CD14-positive monocyte (primary cell): ENCODE measurements at regions not wholly inside any gene's neighbourhood (a gene's known extent, or its start where the extent isn't known, plus 50 kb on each side); places are given as distances from the start of the nearest gene placed in this dataset.
A peak's percentile ranks its signal among the peaks of the same experiment; 100 is the strongest.

Source experiments
- DNase-seq, 3 donors: peaks; one replicate each; pipeline ENCODE4 v3.0.0-alpha.2; 2011 to 2022
- H2AFZ ChIP-seq: 2 replicates; pipeline ENCODE4 v1.6.0; 2012; ENCODE audit warnings: mild to moderate bottlenecking, low read depth, low read length, inconsistent platforms; ENCODE audit not compliant: insufficient read depth, poor library complexity, severe bottlenecking
- H3K27ac ChIP-seq, 2 donors: 1 replicate in 1 of 2; 2 replicates in 1 of 2; pipeline ENCODE4 v1.5.1; 2012 to 2013; ENCODE audit warnings: low read length in 2 of 2, control low read depth in 1 of 2, inconsistent platforms in 1 of 2, low read depth in 1 of 2, mild to moderate bottlenecking in 1 of 2
- H3K27me3 ChIP-seq, 2 donors: one replicate each; pipeline versions ENCODE4 v1.6.0 to v1.6.1; 2011 to 2013; ENCODE audit warnings: low read length in 2 of 2; ENCODE audit not compliant: control insufficient read depth in 2 of 2, insufficient read depth in 2 of 2
- H3K36me3 ChIP-seq, 2 donors: replicated peaks in 1 of 2; 1 replicate in 1 of 2; 2 replicates in 1 of 2; pipeline versions ENCODE4 v1.5.1 to v1.6.1; 2012 to 2013; ENCODE audit warnings: low read length in 2 of 2, control low read depth in 1 of 2, inconsistent platforms in 1 of 2, mild to moderate bottlenecking in 1 of 2; ENCODE audit not compliant: insufficient read depth in 2 of 2, control insufficient read depth in 1 of 2
- H3K4me1 ChIP-seq, 2 donors: 1 replicate in 1 of 2; 2 replicates in 1 of 2; pipeline versions ENCODE4 v1.5.1 to v1.6.1; 2012 to 2013; ENCODE audit warnings: low read length in 2 of 2, control low read depth in 1 of 2, inconsistent platforms in 1 of 2, mild to moderate bottlenecking in 1 of 2, moderate library complexity in 1 of 2; ENCODE audit not compliant: insufficient read depth in 2 of 2, control insufficient read depth in 1 of 2
- H3K4me2 ChIP-seq: replicated peaks from 2 replicates; pipeline ENCODE3; 2012; ENCODE audit warnings: low read length, moderate library complexity, mild to moderate bottlenecking; ENCODE audit not compliant: poor library complexity, severe bottlenecking; ENCODE audit errors: extremely low read depth
- H3K4me3 ChIP-seq, 3 experiments: fragments of 200-600 bp in 1 of 3; sonication (generic) in 1 of 3; replicated peaks in 1 of 3; 1 replicate in 2 of 3; 2 replicates in 1 of 3; pipeline ENCODE4 v1.5.1; 2011 to 2013; ENCODE audit warnings: low read length in 3 of 3, mild to moderate bottlenecking in 3 of 3, control low read depth in 2 of 3, low read depth in 2 of 3, inconsistent platforms in 1 of 3, moderate library complexity in 1 of 3
- H3K79me2 ChIP-seq: 2 replicates; pipeline ENCODE4 v1.6.0; 2012; ENCODE audit warnings: mild to moderate bottlenecking, control low read depth, inconsistent platforms, low read length, moderate library complexity; ENCODE audit not compliant: insufficient read depth
- H3K9ac ChIP-seq: 2 replicates; pipeline ENCODE4 v1.6.0; 2017; ENCODE audit warnings: low read length, mild to moderate bottlenecking; ENCODE audit not compliant: insufficient read depth, poor library complexity, severe bottlenecking
- H3K9me3 ChIP-seq, 2 donors: replicated peaks in 1 of 2; 1 replicate in 1 of 2; 2 replicates in 1 of 2; pipeline versions ENCODE4 v1.5.1 to v1.6.1; 2012 to 2013; ENCODE audit warnings: low read length in 2 of 2, control low read depth in 1 of 2; ENCODE audit not compliant: control insufficient read depth in 1 of 2, insufficient read depth in 1 of 2
- H4K20me1 ChIP-seq: 2 replicates; pipeline ENCODE4 v1.6.0; 2012; ENCODE audit warnings: mild to moderate bottlenecking, low read length, control low read depth, moderate library complexity; ENCODE audit not compliant: insufficient read depth
- H3K27ac Mint-ChIP-seq, 7 donors: one replicate each; pipeline ENCODE4 v1.8.0; 2020; ENCODE audit warnings: mild to moderate bottlenecking in 7 of 7, mixed read lengths in 7 of 7, moderate library complexity in 6 of 7, inconsistent platforms in 2 of 7
- H3K27me3 Mint-ChIP-seq, 3 donors: one replicate each; pipeline ENCODE4 v1.8.0; 2021 to 2022; ENCODE audit warnings: low read depth in 3 of 3, mild to moderate bottlenecking in 3 of 3, mixed read lengths in 3 of 3, moderate library complexity in 3 of 3, inconsistent platforms in 1 of 3
- H3K36me3 Mint-ChIP-seq, 2 donors: one replicate each; pipeline ENCODE4 v1.8.0; 2020; ENCODE audit warnings: mixed read lengths in 2 of 2, inconsistent platforms in 1 of 2, mild to moderate bottlenecking in 1 of 2
- H3K4me1 Mint-ChIP-seq: one replicate; pipeline ENCODE4 v1.8.0; 2020; ENCODE audit warnings: mild to moderate bottlenecking, mixed read lengths
- H3K4me3 Mint-ChIP-seq, 2 donors: one replicate each; pipeline ENCODE4 v1.8.0; 2020; ENCODE audit warnings: mild to moderate bottlenecking in 2 of 2, mixed read lengths in 2 of 2, moderate library complexity in 1 of 2
- H3K9me3 Mint-ChIP-seq, 7 donors: one replicate each; pipeline ENCODE4 v1.8.0; 2020 to 2022; ENCODE audit warnings: mixed read lengths in 7 of 7, mild to moderate bottlenecking in 6 of 7, moderate library complexity in 6 of 7, inconsistent platforms in 2 of 7
- whole genome bisulfite sequencing: methylation state at CpG from one replicate; pipeline ENCODE4 v1.1.5; 2013; ENCODE audit warnings: missing lambda C conversion rate; ENCODE audit not compliant: insufficient coverage; 5-methylcytosine and 5-hydroxymethylcytosine counted together
- intact Hi-C, 2 donors: fragments of 100-400 bp; cut with micrococcal nuclease; formaldehyde crosslinking; loops; one replicate each; pipeline versions ENCODE4 v1.15.0 to v1.15.1; 2023
- TF ChIP-seq, protein P1 (sequence below): fragments of 200-600 bp; IDR thresholded peaks from one replicate; pipeline ENCODE4 v1.8.0; 2022; ENCODE audit warnings: antibody characterized with exemption, mild to moderate bottlenecking

DNA sequence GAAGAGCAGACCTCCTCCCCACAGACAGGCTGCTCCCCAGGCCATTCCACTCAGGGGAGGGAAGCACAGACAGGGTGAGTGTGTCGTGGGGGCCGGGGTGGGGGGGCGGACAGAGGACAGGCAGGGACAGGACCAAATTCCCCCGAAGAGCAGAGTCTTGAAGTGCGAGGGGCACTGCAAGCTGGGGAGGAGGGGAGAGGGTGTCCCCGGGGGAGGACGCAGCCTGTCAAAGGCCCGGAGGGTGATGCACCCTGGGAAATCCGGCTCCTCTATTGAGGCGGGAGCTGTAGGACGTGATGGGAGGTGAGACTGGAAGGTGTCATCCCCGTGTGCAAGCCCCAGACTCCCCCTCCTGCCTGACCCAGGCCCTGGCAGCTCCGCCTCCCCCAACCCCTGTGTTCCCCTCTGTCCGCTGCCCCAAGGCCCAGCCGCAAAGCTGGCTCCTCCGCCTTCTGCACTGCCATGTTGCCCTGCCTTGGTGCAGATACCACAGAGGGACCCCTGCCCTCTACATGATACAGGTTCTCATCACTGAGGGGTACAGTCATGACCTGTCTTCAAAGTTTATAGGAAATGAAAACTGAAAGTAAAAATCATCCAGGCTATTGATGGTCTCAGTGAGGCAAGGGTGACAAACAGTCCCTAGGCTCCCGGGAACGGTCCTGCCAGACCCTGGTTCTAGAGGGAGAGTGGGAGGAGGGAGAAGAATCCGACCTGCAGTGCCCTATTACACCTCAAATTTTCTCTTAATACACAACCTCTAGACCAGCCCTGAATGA lies 76.3 kb upstream of the IQSEC1 start:
- Histone ChIP-seq H3K27ac (peak overlapping the region in 1 of 2 donors; percentile 7), H3K79me2 (no peaks in the 10 kb centered on the region), H3K4me2 (peak overlapping the region; percentile 63), H3K9ac (peak overlapping the region; percentile 50), H3K27me3 (no peaks in the 10 kb centered on the region), H3K4me3 (peak overlapping the region; percentile 19 to 68 (median 39)), H2AFZ (peak overlapping the region; percentile 76), H3K4me1 (peaks cover 0 to 5% of the 10 kb centered on the region in 2 donors), H3K9me3 (no peaks in the 10 kb centered on the region), H3K36me3 (no peaks in the 10 kb centered on the region), H4K20me1 (no peaks in the 10 kb centered on the region)
- peak overlapping the region; percentile 77 to 93 for H3K4me3 Mint-ChIP-seq
- H3K36me3 Mint-ChIP-seq, result no peaks in the 10 kb centered on the region
- peak overlapping the region in 4 of 7 donors; percentile 40 to 69 (median 48) for H3K27ac Mint-ChIP-seq
- intact Hi-C loops, result no loop called here
- H3K9me3 Mint-ChIP-seq, result peaks cover 0 to 5% (median 1%) of the 10 kb centered on the region in 7 donors
- WGBS, result 97% methylated on average over 10 of the region's 19 CpGs
- H3K27me3 Mint-ChIP-seq, result peaks cover 4 to 11% (median 9%) of the 10 kb centered on the region in 3 donors
- H3K4me1 Mint-ChIP-seq, result peaks cover 9% of the 10 kb centered on the region
- peak in 1 of 3 donors; percentile 1 for DNase-seq
- TF ChIP-seq, protein P1, sequence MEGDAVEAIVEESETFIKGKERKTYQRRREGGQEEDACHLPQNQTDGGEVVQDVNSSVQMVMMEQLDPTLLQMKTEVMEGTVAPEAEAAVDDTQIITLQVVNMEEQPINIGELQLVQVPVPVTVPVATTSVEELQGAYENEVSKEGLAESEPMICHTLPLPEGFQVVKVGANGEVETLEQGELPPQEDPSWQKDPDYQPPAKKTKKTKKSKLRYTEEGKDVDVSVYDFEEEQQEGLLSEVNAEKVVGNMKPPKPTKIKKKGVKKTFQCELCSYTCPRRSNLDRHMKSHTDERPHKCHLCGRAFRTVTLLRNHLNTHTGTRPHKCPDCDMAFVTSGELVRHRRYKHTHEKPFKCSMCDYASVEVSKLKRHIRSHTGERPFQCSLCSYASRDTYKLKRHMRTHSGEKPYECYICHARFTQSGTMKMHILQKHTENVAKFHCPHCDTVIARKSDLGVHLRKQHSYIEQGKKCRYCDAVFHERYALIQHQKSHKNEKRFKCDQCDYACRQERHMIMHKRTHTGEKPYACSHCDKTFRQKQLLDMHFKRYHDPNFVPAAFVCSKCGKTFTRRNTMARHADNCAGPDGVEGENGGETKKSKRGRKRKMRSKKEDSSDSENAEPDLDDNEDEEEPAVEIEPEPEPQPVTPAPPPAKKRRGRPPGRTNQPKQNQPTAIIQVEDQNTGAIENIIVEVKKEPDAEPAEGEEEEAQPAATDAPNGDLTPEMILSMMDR, result no peak

DNA sequence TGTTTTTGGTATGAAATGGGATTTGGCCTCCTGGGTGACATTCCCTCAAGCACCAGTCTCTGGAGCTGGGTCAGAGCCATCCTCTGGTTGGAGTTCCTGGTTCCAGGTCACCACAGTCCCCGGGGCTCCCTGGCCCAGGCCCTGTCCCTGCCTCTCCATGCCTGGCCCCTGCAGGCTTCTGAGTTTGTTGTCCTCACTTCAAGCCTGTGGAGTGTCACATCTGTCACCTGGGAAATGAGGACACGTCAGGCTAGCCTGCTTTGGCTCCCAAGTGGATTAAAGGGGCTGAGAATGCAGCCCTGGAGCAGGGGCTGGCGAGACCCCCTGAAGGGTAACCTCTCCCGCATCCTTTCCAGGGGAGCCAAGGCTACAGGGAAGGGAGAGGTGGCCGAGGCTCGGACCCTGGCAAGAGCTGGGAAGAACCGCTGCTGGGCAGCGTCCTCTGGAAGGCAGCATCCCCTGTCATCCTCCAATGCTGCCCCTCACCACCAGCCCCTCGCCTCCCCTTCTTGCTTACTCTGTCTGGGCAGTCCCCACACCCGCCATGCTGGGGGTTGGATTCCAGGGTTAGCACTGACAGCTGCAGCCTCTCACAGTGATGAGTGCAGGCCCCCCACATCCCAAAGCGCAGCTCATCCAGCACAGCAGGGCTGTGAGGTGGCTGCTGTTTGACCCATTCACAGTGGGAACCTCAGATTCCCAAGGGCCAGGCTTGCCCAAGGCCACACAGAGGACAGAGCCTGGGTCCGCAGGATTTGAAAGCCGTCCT lies 75.5 kb upstream of the IQSEC1 start:
- Histone ChIP-seq H3K4me3 (no peak overlapping the region), H3K4me1 (peaks cover 0 to 5% of the 10 kb centered on the region in 2 donors), H2AFZ (no peak overlapping the region), H3K9me3 (no peaks in the 10 kb centered on the region), H3K27ac (no peak overlapping the region), H3K9ac (no peak overlapping the region), H3K79me2 (no peaks in the 10 kb centered on the region), H3K36me3 (no peaks in the 10 kb centered on the region), H4K20me1 (no peaks in the 10 kb centered on the region), H3K27me3 (no peaks in the 10 kb centered on the region), H3K4me2 (no peak overlapping the region)
- no peak overlapping the region for H3K4me3 Mint-ChIP-seq
- TF ChIP-seq, protein P1, result no peak
- no peak for DNase-seq
- no peak overlapping the region for H3K27ac Mint-ChIP-seq
- peaks cover 6 to 10% (median 7%) of the 10 kb centered on the region in 3 donors for H3K27me3 Mint-ChIP-seq
- peaks cover 9% of the 10 kb centered on the region for H3K4me1 Mint-ChIP-seq
- 83% methylated on average over 10 of the region's 13 CpGs for WGBS
- H3K9me3 Mint-ChIP-seq, result peaks cover 0 to 4% (median 0%) of the 10 kb centered on the region in 7 donors
- H3K36me3 Mint-ChIP-seq, result no peaks in the 10 kb centered on the region
- intact Hi-C loops, result no loop called here
